Panc1 (cell line): ENCODE measurements at regions not wholly inside any gene's neighbourhood (a gene's known extent, or its start where the extent isn't known, plus 50 kb on each side); places are given as distances from the start of the nearest gene placed in this dataset.

Experiments
- POLR2AphosphoS5 ChIP-seq: IDR thresholded peaks from 2 replicates; pipeline ENCODE4 v1.6.1; 2012; ENCODE audit warnings: mild to moderate bottlenecking, low read depth, low read length, moderate library complexity
- REST ChIP-seq, 2 experiments: IDR thresholded peaks; 2 replicates each; pipeline ENCODE4 v1.6.1; 2011 to 2012; ENCODE audit warnings: low read depth in 2 of 2, control low read depth in 1 of 2, low read length in 1 of 2, mild to moderate bottlenecking in 1 of 2, moderate library complexity in 1 of 2; ENCODE audit not compliant: insufficient read depth in 1 of 2
- SIN3A ChIP-seq: IDR thresholded peaks from 2 replicates; pipeline ENCODE4 v1.6.1; 2012; ENCODE audit warnings: low read depth, mild to moderate bottlenecking, low read length, moderate library complexity, borderline replicate concordance; ENCODE audit not compliant: insufficient read depth
- TCF7L2 ChIP-seq: IDR thresholded peaks from 2 replicates; pipeline ENCODE4 v1.6.1; 2011; ENCODE audit warnings: mild to moderate bottlenecking, low read depth, low read length, inconsistent platforms
- TF ChIP-seq, protein P1 (sequence below): fragments of 450-650 bp; IDR thresholded peaks from 2 replicates; pipeline ENCODE4 v1.5.1; 2017; ENCODE audit warnings: mild to moderate bottlenecking

- TF ChIP-seq, protein P1, sequence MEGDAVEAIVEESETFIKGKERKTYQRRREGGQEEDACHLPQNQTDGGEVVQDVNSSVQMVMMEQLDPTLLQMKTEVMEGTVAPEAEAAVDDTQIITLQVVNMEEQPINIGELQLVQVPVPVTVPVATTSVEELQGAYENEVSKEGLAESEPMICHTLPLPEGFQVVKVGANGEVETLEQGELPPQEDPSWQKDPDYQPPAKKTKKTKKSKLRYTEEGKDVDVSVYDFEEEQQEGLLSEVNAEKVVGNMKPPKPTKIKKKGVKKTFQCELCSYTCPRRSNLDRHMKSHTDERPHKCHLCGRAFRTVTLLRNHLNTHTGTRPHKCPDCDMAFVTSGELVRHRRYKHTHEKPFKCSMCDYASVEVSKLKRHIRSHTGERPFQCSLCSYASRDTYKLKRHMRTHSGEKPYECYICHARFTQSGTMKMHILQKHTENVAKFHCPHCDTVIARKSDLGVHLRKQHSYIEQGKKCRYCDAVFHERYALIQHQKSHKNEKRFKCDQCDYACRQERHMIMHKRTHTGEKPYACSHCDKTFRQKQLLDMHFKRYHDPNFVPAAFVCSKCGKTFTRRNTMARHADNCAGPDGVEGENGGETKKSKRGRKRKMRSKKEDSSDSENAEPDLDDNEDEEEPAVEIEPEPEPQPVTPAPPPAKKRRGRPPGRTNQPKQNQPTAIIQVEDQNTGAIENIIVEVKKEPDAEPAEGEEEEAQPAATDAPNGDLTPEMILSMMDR: no peak
- no peak for TF ChIP-seq REST (IDR thresholded peaks at IDR 0.05; ENCODE audit: insufficient read depth in 1 of 2, low read depth in 2 of 2, low read length in 1 of 2)
- no peak for TF ChIP-seq POLR2AphosphoS5
- no peak for TF ChIP-seq TCF7L2
- no peak for TF ChIP-seq SIN3A
Observed at GRCh38 chr14:51422704-51423103, 182.7 kb downstream of the TMX1 start.
